ENCODE measurements at regions not wholly inside any gene's neighbourhood (a gene's known extent, or its start where the extent isn't known, plus 50 kb on each side); places are given as distances from the start of the nearest gene placed in this dataset.

GRCh38 chr10:6738112-6738768, 158.2 kb upstream of the PRKCQ start:
- no peak overlapping the region for H3K27ac ChIP-seq
- H3K36me3 ChIP-seq = no peaks in the 10 kb centered on the region
- no peak overlapping the region for H3K4me3 ChIP-seq
- peaks cover 0 to 6% of the 10 kb centered on the region in 2 donors for H3K27me3 ChIP-seq
- DNase-seq (ENCODE audit: low spot score in 2 of 2) = no peak
- 2 to 11% methylated on average over 14 of the region's 14 CpGs for whole genome bisulfite sequencing, 2 donors
- TF ChIP-seq EP300 (IDR thresholded peaks at IDR 0.05) (no peak), CTCF (IDR thresholded peaks at IDR 0.05) (no peak), POLR2A (IDR thresholded peaks at IDR 0.05) (no peak)
- peaks cover 0 to 16% (median 0%) of the 10 kb centered on the region in 4 donors for H3K4me1 ChIP-seq
- H3K9me3 ChIP-seq = no peaks in the 10 kb centered on the region

- 50 to 54% methylated on average over 6 of the region's 6 CpGs for WGBS, 2 donors
- no peak overlapping the region for H3K4me3 ChIP-seq
- no peaks in the 10 kb centered on the region for H3K36me3 ChIP-seq
- no peak for TF ChIP-seq CTCF (IDR thresholded peaks at IDR 0.05)
- TF ChIP-seq EP300 (IDR thresholded peaks at IDR 0.05) = no peak
- peaks cover 0 to 16% (median 0%) of the 10 kb centered on the region in 4 donors for H3K4me1 ChIP-seq
- no peak overlapping the region for H3K27ac ChIP-seq
- no peak for DNase-seq (ENCODE audit: low spot score in 2 of 2)
- H3K27me3 ChIP-seq = peaks cover 0 to 6% of the 10 kb centered on the region in 2 donors
- no peaks in the 10 kb centered on the region for H3K9me3 ChIP-seq
Measured at GRCh38 chr10:6737758-6738111, 157.7 kb upstream of the PRKCQ start.

- no peaks in the 10 kb centered on the region for H3K36me3 ChIP-seq
- DNase-seq (ENCODE audit: low spot score in 2 of 2) = no peak
- H3K27ac ChIP-seq = no peak overlapping the region
- H3K4me3 ChIP-seq = no peak overlapping the region
- H3K27me3 ChIP-seq = peaks cover 0 to 6% of the 10 kb centered on the region in 2 donors
- no peaks in the 10 kb centered on the region for H3K9me3 ChIP-seq
- no peak for TF ChIP-seq CTCF (IDR thresholded peaks at IDR 0.05)
- no peak for TF ChIP-seq POLR2A (IDR thresholded peaks at IDR 0.05)
- no peak for TF ChIP-seq EP300 (IDR thresholded peaks at IDR 0.05)
- WGBS, 2 donors = 76 to 82% methylated on average over 9 of the region's 9 CpGs
- peaks cover 0 to 16% (median 0%) of the 10 kb centered on the region in 4 donors for H3K4me1 ChIP-seq
Measured at GRCh38 chr10:6737080-6737641, 157.1 kb upstream of the PRKCQ start.

GRCh38 chr10:6734286-6734685, 154.2 kb upstream of the PRKCQ start:
- TF ChIP-seq POLR2A (IDR thresholded peaks at IDR 0.05) = no peak
- TF ChIP-seq EP300 (IDR thresholded peaks at IDR 0.05) = no peak
- TF ChIP-seq CTCF (IDR thresholded peaks at IDR 0.05) = no peak
- Histone ChIP-seq H3K36me3 (no peaks in the 10 kb centered on the region), H3K27me3 (no peaks in the 10 kb centered on the region), H3K9me3 (no peaks in the 10 kb centered on the region), H3K4me3 (no peak overlapping the region), H3K4me1 (peaks cover 0 to 24% (median 0%) of the 10 kb centered on the region in 4 donors), H3K27ac (no peak overlapping the region)
- 76 to 79% methylated on average over 11 of the region's 11 CpGs for WGBS, 2 donors
- no peak for DNase-seq (ENCODE audit: low spot score in 2 of 2)

GRCh38 chr10:6729861-6730344, 149.8 kb upstream of the PRKCQ start:
- no peaks in the 10 kb centered on the region for H3K9me3 ChIP-seq
- H3K27ac ChIP-seq = no peak overlapping the region
- no peak overlapping the region for H3K4me3 ChIP-seq
- WGBS, 2 donors = 31 to 39% methylated on average over 7 of the region's 7 CpGs
- TF ChIP-seq EP300 (IDR thresholded peaks at IDR 0.05) = no peak
- TF ChIP-seq CTCF (IDR thresholded peaks at IDR 0.05) = no peak
- no peak for TF ChIP-seq POLR2A (IDR thresholded peaks at IDR 0.05)
- no peaks in the 10 kb centered on the region for H3K27me3 ChIP-seq
- no peak for DNase-seq (ENCODE audit: low spot score in 2 of 2)
- H3K4me1 ChIP-seq = peaks cover 0 to 16% (median 0%) of the 10 kb centered on the region in 4 donors
- no peaks in the 10 kb centered on the region for H3K36me3 ChIP-seq
